Gastroesophageal sphincter (tissue), 3 donors: ENCODE measurements at regions not wholly inside any gene's neighbourhood (a gene's known extent, or its start where the extent isn't known, plus 50 kb on each side); places are given as distances from the start of the nearest gene placed in this dataset.

Experiments used
- CTCF ChIP-seq, 4 experiments: fragments of 200-600 bp in 2 of 4; fragments of 450-650 bp in 2 of 4; sonication (generic) in 1 of 4; IDR thresholded peaks; one replicate each; pipeline ENCODE4 v1.5.1; 2017 to 2019; ENCODE audit warnings: antibody characterized with exemption in 4 of 4, mild to moderate bottlenecking in 2 of 4, moderate library complexity in 2 of 4
- EP300 ChIP-seq: sonication (generic); formaldehyde crosslinking; IDR thresholded peaks from one replicate; pipeline ENCODE4 v1.6.1; 2017; ENCODE audit warnings: antibody characterized with exemption, mild to moderate bottlenecking
- POLR2A ChIP-seq, 2 donors: fragments of 450-650 bp; IDR thresholded peaks; one replicate each; pipeline ENCODE4 v1.6.1; 2017; ENCODE audit warnings: antibody characterized with exemption in 2 of 2, mild to moderate bottlenecking in 2 of 2, moderate library complexity in 1 of 2
- POLR2AphosphoS5 ChIP-seq: sonication (generic); formaldehyde crosslinking; IDR thresholded peaks from one replicate; pipeline ENCODE4 v1.6.1; 2017; ENCODE audit warnings: antibody characterized with exemption

- peak; percentile 15 to 64 (median 42) for TF ChIP-seq CTCF (IDR thresholded peaks at IDR 0.05)
- no peak for TF ChIP-seq POLR2AphosphoS5
- TF ChIP-seq POLR2A (IDR thresholded peaks at IDR 0.05): no peak
- no peak for TF ChIP-seq EP300
Measured at GRCh38 chr6:100116411-100117194, 122.6 kb upstream of the MCHR2 start.
